GM12878 (cell line): ENCODE measurements at regions not wholly inside any gene's neighbourhood (a gene's known extent, or its start where the extent isn't known, plus 50 kb on each side); places are given as distances from the start of the nearest gene placed in this dataset.

Source experiments
- ATAC-seq: fragments of 200-7000 bp; cut with Tn5 transposase; 3 replicates; pipeline ENCODE4 v1.9.1; 2020; ENCODE audit warnings: mild to moderate bottlenecking, moderate library complexity
- BruUV-seq: library from RNA; stranded (reverse); fragments of 400-500 nt; replicated peaks from 2 replicates; lab custom pipeline; 2021; lab: Mats Ljungman, UMichigan
- CTCF ChIA-PET: fragments of 300-600 bp; sonication (Branson Sonifier 250); formaldehyde crosslinking; extraction: SDS; loops from one replicate; lab custom pipeline; 2021; ENCODE audit warnings: inconsistent platforms; lab: Yijun Ruan, JAX
- POLR2A ChIA-PET: fragments of 350-600 bp; formaldehyde crosslinking; extraction: SDS; loops from one replicate; lab custom pipeline; 2021; ENCODE audit warnings: inconsistent platforms; lab: Charles Lee
- RAD21 ChIA-PET: fragments of 300-600 bp; sonication (Branson Sonifier 250); formaldehyde crosslinking; loops from one replicate; lab custom pipeline; 2023; ENCODE audit warnings: antibody characterized with exemption; ENCODE audit not compliant: unreplicated experiment; lab: Charles Lee
- SMC1A ChIA-PET: fragments of 300-600 bp; sonication (Branson Sonifier 250); formaldehyde crosslinking; loops from one replicate; lab custom pipeline; 2023; ENCODE audit not compliant: unreplicated experiment, uncharacterized antibody; lab: Charles Lee
- DNase-seq: peaks from one replicate; pipeline ENCODE4 v3.0.0-alpha.2; 2011; ENCODE audit warnings: low read depth, low spot score
- FAIRE-seq: peaks from 3 replicates; lab custom pipeline; 2011; peaks lifted over from hg19 to GRCh38; lab: Jason Lieb, UNC
- H2AFZ ChIP-seq: 2 replicates; pipeline ENCODE4 v1.6.0; 2011; ENCODE audit warnings: low read depth, low read length, control low read depth; ENCODE audit not compliant: control insufficient read depth
- H3K27ac ChIP-seq: 2 replicates; pipeline ENCODE4 v1.5.1; 2011; ENCODE audit warnings: control low read depth; ENCODE audit not compliant: control insufficient read depth, insufficient read depth
- H3K27me3 ChIP-seq, 2 experiments: replicated peaks in 1 of 2; 2 replicates each; pipeline versions ENCODE4 v1.6.0 to v1.6.1; 2011; ENCODE audit warnings: low read length in 1 of 2; ENCODE audit not compliant: control insufficient read depth in 2 of 2, insufficient read depth in 2 of 2
- H3K36me3 ChIP-seq, 2 experiments: 2 replicates each; pipeline ENCODE4 v1.5.1; 2011; ENCODE audit warnings: low read length in 1 of 2; ENCODE audit not compliant: control insufficient read depth in 2 of 2, insufficient read depth in 2 of 2
- H3K4me1 ChIP-seq: 2 replicates; pipeline ENCODE4 v1.6.1; 2011; ENCODE audit warnings: mild to moderate bottlenecking, low read length, moderate library complexity, mixed read lengths; ENCODE audit not compliant: control insufficient read depth, insufficient read depth
- H3K4me2 ChIP-seq: 2 replicates; pipeline ENCODE4 v1.6.0; 2011; ENCODE audit warnings: control low read depth; ENCODE audit not compliant: control insufficient read depth, insufficient read depth
- H3K4me3 ChIP-seq: fragments of 200-600 bp; sonication (generic); 2 replicates; pipeline ENCODE4 v1.5.1; 2016
- H3K79me2 ChIP-seq: 2 replicates; pipeline ENCODE4 v1.6.0; 2011; ENCODE audit warnings: low read length; ENCODE audit not compliant: control insufficient read depth, insufficient read depth
- H3K9ac ChIP-seq: 2 replicates; pipeline ENCODE4 v1.8.0; 2011; ENCODE audit warnings: low read length, control low read depth, mixed read lengths; ENCODE audit not compliant: control insufficient read depth, insufficient read depth
- H3K9me3 ChIP-seq: replicated peaks from 3 replicates; pipeline ENCODE4 v1.5.1; 2011; ENCODE audit warnings: mild to moderate bottlenecking, low read length; ENCODE audit not compliant: control insufficient read depth, insufficient read depth
- H4K20me1 ChIP-seq: 2 replicates; pipeline ENCODE4 v1.6.0; 2011; ENCODE audit not compliant: control insufficient read depth, insufficient read depth
- BRCA1 ChIP-seq: IDR thresholded peaks from 2 replicates; pipeline ENCODE4 v1.6.1; 2011; ENCODE audit warnings: low read depth, low read length, improper control_type of control experiment
- EGR1 ChIP-seq, 2 experiments: IDR thresholded peaks; 1 replicate in 1 of 2; 2 replicates in 1 of 2; pipeline ENCODE4 v1.6.1; 2011 to 2012; ENCODE audit warnings: low read depth in 2 of 2, low read length in 2 of 2, borderline replicate concordance in 1 of 2, mild to moderate bottlenecking in 1 of 2, moderate library complexity in 1 of 2
- EP300 ChIP-seq, 2 experiments: fragments of 150-350 bp in 1 of 2; IDR thresholded peaks; 2 replicates each; pipeline ENCODE4 v1.6.1; 2011 to 2012; ENCODE audit warnings: low read depth in 2 of 2, low read length in 2 of 2, borderline replicate concordance in 1 of 2, improper control_type of control experiment in 1 of 2, inconsistent platforms in 1 of 2; ENCODE audit not compliant: control insufficient read depth in 1 of 2
- HDAC6 ChIP-seq: fragments of 200-600 bp; sonication (generic); IDR thresholded peaks from one replicate; pipeline ENCODE4 v1.8.0; 2017; ENCODE audit warnings: antibody characterized with exemption; ENCODE audit not compliant: unreplicated experiment
- IKZF1 ChIP-seq: fragments of 450-650 bp; conservative IDR thresholded peaks from 2 replicates; pipeline ENCODE4 v1.6.1; 2017; ENCODE audit warnings: antibody characterized with exemption, mild to moderate bottlenecking
- IRF3 ChIP-seq: fragments of 450-650 bp; IDR thresholded peaks from 2 replicates; pipeline ENCODE4 v1.6.1; 2014; ENCODE audit warnings: mild to moderate bottlenecking
- KLF5 ChIP-seq: fragments of 450-650 bp; IDR thresholded peaks from 2 replicates; pipeline ENCODE4 v1.6.1; 2014; ENCODE audit warnings: mild to moderate bottlenecking; ENCODE audit not compliant: partially characterized antibody
- MYC ChIP-seq: IDR thresholded peaks from 2 replicates; pipeline ENCODE4 v1.6.1; 2011; ENCODE audit warnings: mild to moderate bottlenecking, low read length, moderate library complexity, inconsistent platforms; ENCODE audit not compliant: insufficient read depth, insufficient replicate concordance, insufficient read length, severe bottlenecking
- PAX5 ChIP-seq: IDR thresholded peaks from 2 replicates; pipeline ENCODE4 v1.6.1; 2011; ENCODE audit warnings: low read depth, low read length, borderline replicate concordance
- PBX3 ChIP-seq: IDR thresholded peaks from 2 replicates; pipeline ENCODE4 v1.6.1; 2011; ENCODE audit warnings: mild to moderate bottlenecking, low read depth, low read length, moderate library complexity; ENCODE audit not compliant: insufficient replicate concordance
- SIN3A ChIP-seq: IDR thresholded peaks from 2 replicates; pipeline ENCODE4 v1.6.1; 2012; ENCODE audit warnings: low read depth, low read length, improper control_type of control experiment
- USF2 ChIP-seq: IDR thresholded peaks from 2 replicates; pipeline ENCODE4 v1.6.1; 2011; ENCODE audit warnings: low read depth, low read length, improper control_type of control experiment, borderline replicate concordance
- WGBS: methylation state at CpG from one replicate; pipeline ENCODE4 v1.1.6; 2016; ENCODE audit warnings: low lambda C conversion rate; ENCODE audit not compliant: insufficient replicate concordance, insufficient coverage; ENCODE audit errors: missing lambda C conversion rate; 5-methylcytosine and 5-hydroxymethylcytosine counted together
- in situ Hi-C: fragments of 300-500 bp; cut with MboI; formaldehyde crosslinking; loops from 9 replicates; pipeline ENCODE4 v1.14.3; 2018; ENCODE audit warnings: mixed read lengths
- intact Hi-C: fragments of 100-400 bp; cut with micrococcal nuclease; formaldehyde crosslinking; loops from one replicate; pipeline ENCODE4 v1.14.2; 2022; ENCODE audit not compliant: unreplicated experiment
- TF ChIP-seq, protein P1 (sequence below): fragments of 450-650 bp; IDR thresholded peaks from 2 replicates; pipeline ENCODE4 v1.6.1; 2017; ENCODE audit warnings: low read depth, mild to moderate bottlenecking, moderate library complexity

DNA sequence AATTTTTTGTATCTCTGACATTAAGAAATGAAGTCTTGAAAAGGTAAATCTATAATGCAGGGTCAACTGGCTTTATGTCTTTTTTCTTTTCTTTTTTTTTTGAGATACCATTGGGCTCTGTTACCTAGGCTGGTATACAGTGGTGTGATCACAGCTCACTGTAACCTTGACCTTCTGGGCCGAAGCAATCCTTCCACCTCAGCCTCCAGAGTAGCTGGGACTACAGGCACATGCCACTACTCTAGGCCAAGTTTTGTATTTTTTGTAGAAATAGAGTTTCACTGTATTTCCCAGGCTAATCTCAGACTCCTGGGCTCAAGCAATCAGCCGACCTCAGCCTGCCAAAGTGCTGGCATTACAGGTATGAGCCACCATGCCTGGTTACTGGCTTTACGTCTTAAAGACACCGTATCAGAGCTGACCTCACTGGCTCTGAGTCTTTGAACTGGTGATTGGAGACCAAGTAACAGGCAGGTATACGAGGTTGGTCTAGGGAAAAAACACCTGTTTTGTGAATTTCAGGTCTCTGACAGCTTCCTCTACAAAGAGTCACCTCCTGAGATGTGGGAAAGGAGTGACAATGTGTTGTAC is 70.4 kb upstream of the GPBP1 start:
- no peaks in the 10 kb centered on the region for H3K4me1 ChIP-seq
- H3K4me2 ChIP-seq, result no peak overlapping the region
- H3K36me3 ChIP-seq, result no peaks in the 10 kb centered on the region
- H3K4me3 ChIP-seq, result no peak overlapping the region
- in situ Hi-C loops (no loop called here), intact Hi-C loops (no loop called here)
- SMC1A ChIA-PET, result interaction anchor here (1.1 kb wide), 1 partner anchor 35 kb away, joined by 3 read pairs; no protein-coding TSS in a partner anchor
- FAIRE-seq (no peak), ATAC-seq (no peak), DNase-seq (no peak)
- TF ChIP-seq HDAC6 (no peak), IRF3 (no peak), SIN3A (no peak), PAX5 (no peak), USF2 (no peak), KLF5 (no peak), PBX3 (no peak), EP300 (IDR thresholded peaks at IDR 0.05; ENCODE audit: borderline replicate concordance in 1 of 2, control insufficient read depth in 1 of 2, low read depth in 2 of 2, low read length in 2 of 2) (no peak), BRCA1 (no peak), MYC (no peak), EGR1 (IDR thresholded peaks at IDR 0.05; ENCODE audit: borderline replicate concordance in 1 of 2, low read depth in 2 of 2, low read length in 2 of 2) (no peak), IKZF1 (no peak)
- TF ChIP-seq, protein P1, sequence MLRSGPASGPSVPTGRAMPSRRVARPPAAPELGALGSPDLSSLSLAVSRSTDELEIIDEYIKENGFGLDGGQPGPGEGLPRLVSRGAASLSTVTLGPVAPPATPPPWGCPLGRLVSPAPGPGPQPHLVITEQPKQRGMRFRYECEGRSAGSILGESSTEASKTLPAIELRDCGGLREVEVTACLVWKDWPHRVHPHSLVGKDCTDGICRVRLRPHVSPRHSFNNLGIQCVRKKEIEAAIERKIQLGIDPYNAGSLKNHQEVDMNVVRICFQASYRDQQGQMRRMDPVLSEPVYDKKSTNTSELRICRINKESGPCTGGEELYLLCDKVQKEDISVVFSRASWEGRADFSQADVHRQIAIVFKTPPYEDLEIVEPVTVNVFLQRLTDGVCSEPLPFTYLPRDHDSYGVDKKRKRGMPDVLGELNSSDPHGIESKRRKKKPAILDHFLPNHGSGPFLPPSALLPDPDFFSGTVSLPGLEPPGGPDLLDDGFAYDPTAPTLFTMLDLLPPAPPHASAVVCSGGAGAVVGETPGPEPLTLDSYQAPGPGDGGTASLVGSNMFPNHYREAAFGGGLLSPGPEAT, result no peak
- RAD21 ChIA-PET, result no interaction called here
- BruUV-seq, result no TSS peak
- no peaks in the 10 kb centered on the region for H3K27me3 ChIP-seq
- H3K9me3 ChIP-seq, result no peaks in the 10 kb centered on the region; the same call in 2 of the 3 replicates
- CTCF ChIA-PET, result no interaction called here
- POLR2A ChIA-PET, result interaction anchor here (0.6 kb wide), 1 partner anchor 305 kb away, joined by 4 read pairs; no protein-coding TSS in a partner anchor
- no peak overlapping the region for H3K9ac ChIP-seq
- no peak overlapping the region for H2AFZ ChIP-seq
- 12% methylated on average over 5 of the region's 5 CpGs for WGBS
- no peak overlapping the region for H3K27ac ChIP-seq
- no peaks in the 10 kb centered on the region for H4K20me1 ChIP-seq
- H3K79me2 ChIP-seq, result no peaks in the 10 kb centered on the region
